Lower leg skin (tissue), 4 donors: ENCODE measurements at regions not wholly inside any gene's neighbourhood (a gene's known extent, or its start where the extent isn't known, plus 50 kb on each side); places are given as distances from the start of the nearest gene placed in this dataset.
A peak's percentile ranks its signal among the peaks of the same experiment; 100 is the strongest.

Experiments
- DNase-seq, 2 donors: peaks; one replicate each; pipeline ENCODE4 v3.0.0-alpha.2; 2019; ENCODE audit warnings: low spot score in 2 of 2
- H3K4me3 ChIP-seq: fragments of 200-600 bp; sonication (generic); 2 replicates; pipeline ENCODE4 v1.5.1; 2017; ENCODE audit warnings: mild to moderate bottlenecking, low read depth; ENCODE audit not compliant: poor library complexity, severe bottlenecking
- POLR2A ChIP-seq, 2 donors: fragments of 450-650 bp; IDR thresholded peaks; one replicate each; pipeline ENCODE4 v1.6.1; 2016 to 2017; ENCODE audit warnings: antibody characterized with exemption in 2 of 2, mild to moderate bottlenecking in 1 of 2, moderate library complexity in 1 of 2
- WGBS, 2 donors: methylation state at CpG; one replicate each; pipeline ENCODE4 v1.1.5; 2018; 5-methylcytosine and 5-hydroxymethylcytosine counted together
- intact Hi-C: fragments of 100-400 bp; cut with DNase I; formaldehyde crosslinking; loops from one replicate; pipeline ENCODE4 v1.15.0; 2023; ENCODE audit warnings: low total_unique reads
- TF ChIP-seq, protein P1 (sequence below), 3 donors: fragments of 450-650 bp; IDR thresholded peaks; one replicate each; pipeline ENCODE4 v1.5.1; 2016; ENCODE audit warnings: antibody characterized with exemption in 3 of 3, mild to moderate bottlenecking in 3 of 3, moderate library complexity in 2 of 3

DNA sequence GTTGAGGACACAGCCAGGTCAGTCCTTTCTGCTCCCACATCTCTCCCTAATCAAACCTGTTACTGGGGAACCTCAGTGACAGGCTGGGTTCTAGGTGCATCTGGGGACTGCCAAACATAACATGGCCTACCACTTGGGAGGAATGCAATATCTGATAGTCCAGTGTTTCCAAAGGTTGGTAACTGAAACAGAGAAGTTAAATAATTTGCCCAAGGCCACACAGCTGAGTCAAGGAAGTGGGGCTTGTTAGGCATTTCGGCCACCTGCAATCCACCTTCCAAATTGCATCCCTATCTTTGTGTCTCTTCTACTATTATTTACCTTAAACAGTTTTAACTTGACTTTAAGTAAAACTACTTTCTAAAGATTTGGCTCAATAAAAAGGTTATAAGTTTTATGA, 731.3 kb downstream of the UQCRFS1 start:
- no peak for DNase-seq
- no peak overlapping the region for H3K4me3 ChIP-seq
- TF ChIP-seq, protein P1, sequence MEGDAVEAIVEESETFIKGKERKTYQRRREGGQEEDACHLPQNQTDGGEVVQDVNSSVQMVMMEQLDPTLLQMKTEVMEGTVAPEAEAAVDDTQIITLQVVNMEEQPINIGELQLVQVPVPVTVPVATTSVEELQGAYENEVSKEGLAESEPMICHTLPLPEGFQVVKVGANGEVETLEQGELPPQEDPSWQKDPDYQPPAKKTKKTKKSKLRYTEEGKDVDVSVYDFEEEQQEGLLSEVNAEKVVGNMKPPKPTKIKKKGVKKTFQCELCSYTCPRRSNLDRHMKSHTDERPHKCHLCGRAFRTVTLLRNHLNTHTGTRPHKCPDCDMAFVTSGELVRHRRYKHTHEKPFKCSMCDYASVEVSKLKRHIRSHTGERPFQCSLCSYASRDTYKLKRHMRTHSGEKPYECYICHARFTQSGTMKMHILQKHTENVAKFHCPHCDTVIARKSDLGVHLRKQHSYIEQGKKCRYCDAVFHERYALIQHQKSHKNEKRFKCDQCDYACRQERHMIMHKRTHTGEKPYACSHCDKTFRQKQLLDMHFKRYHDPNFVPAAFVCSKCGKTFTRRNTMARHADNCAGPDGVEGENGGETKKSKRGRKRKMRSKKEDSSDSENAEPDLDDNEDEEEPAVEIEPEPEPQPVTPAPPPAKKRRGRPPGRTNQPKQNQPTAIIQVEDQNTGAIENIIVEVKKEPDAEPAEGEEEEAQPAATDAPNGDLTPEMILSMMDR (IDR thresholded peaks at IDR 0.05), result no peak
- no peak for TF ChIP-seq POLR2A (IDR thresholded peaks at IDR 0.05)
- intact Hi-C loops, result no loop called here
- WGBS, 2 donors, result 64 to 87% methylated on average over 1 of the region's 1 CpG

DNA sequence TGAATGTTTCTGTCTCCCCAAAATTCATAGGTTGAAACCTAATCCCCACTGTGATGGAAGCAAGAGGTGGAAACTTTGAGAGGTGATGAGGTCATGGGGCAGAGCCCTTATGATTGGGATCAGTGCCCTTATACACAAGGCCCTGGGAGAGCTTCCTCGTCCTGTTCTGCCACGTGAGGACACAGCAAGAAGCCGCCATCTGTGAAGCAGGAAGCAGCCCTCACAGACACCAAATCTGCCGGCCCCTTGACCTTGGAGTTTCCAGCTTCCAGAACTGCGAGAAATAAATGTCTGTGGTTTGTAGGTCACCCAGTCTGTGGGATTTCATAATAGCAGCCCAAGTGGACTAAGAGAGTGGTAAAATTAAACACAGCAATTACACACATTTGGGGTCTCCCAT, 737.4 kb downstream of the UQCRFS1 start:
- no peak for DNase-seq

GRCh38 chr19:28472843-28473242, 740.1 kb downstream of the UQCRFS1 start:
- peak; percentile 18 to 87 for DNase-seq
- no peak for TF ChIP-seq POLR2A (IDR thresholded peaks at IDR 0.05)
- TF ChIP-seq, protein P1 (IDR thresholded peaks at IDR 0.05), result no peak
- intact Hi-C loops, result no loop called here
- WGBS, 2 donors, result 48 to 49% methylated on average over 7 of the region's 7 CpGs
- H3K4me3 ChIP-seq, result no peak overlapping the region

More for the DNA sequence above, 737.4 kb downstream of the UQCRFS1 start:
- no peak overlapping the region for H3K4me3 ChIP-seq
- WGBS, 2 donors, result 59 to 64% methylated on average over 5 of the region's 5 CpGs
- TF ChIP-seq, protein P1 (IDR thresholded peaks at IDR 0.05), result no peak
- no peak for TF ChIP-seq POLR2A (IDR thresholded peaks at IDR 0.05)
- intact Hi-C loops, result no loop called here

- TF ChIP-seq, protein P1 (IDR thresholded peaks at IDR 0.05), result no peak
- TF ChIP-seq POLR2A (IDR thresholded peaks at IDR 0.05), result no peak
- 77 to 80% methylated on average over 7 of the region's 7 CpGs for WGBS, 2 donors
- no peak overlapping the region for H3K4me3 ChIP-seq
- intact Hi-C loops, result no loop called here
- DNase-seq, result no peak
Observed at GRCh38 chr19:28471731-28472510, 741.0 kb downstream of the UQCRFS1 start.

GRCh38 chr19:28469544-28469943, 743.4 kb downstream of the UQCRFS1 start:
- H3K4me3 ChIP-seq, result no peak overlapping the region
- intact Hi-C loops, result loop anchor here (10.0 kb wide), 1 partner anchor 255 kb away; no protein-coding TSS in a partner anchor
- TF ChIP-seq POLR2A (IDR thresholded peaks at IDR 0.05), result no peak
- TF ChIP-seq, protein P1 (IDR thresholded peaks at IDR 0.05), result no peak
- no peak for DNase-seq
- WGBS, 2 donors, result 76 to 80% methylated on average over 7 of the region's 7 CpGs
